GM18873 (cell line): ENCODE measurements at regions not wholly inside any gene's neighbourhood (a gene's known extent, or its start where the extent isn't known, plus 50 kb on each side); places are given as distances from the start of the nearest gene placed in this dataset.

ENCODE experiments used
- ATAC-seq: cut with Tn5 transposase; IDR thresholded peaks from one replicate; pipeline ENCODE4 v1.9.1; 2021; ENCODE audit warnings: mild to moderate bottlenecking, moderate library complexity, moderate number of reproducible peaks; ENCODE audit not compliant: unreplicated experiment, low FRiP score

GRCh38 chr9:80156756-80157472 is 585.1 kb downstream of the TLE4 start:
- ATAC-seq, result peak; percentile 66

GRCh38 chr9:80156262-80156661 is 584.5 kb downstream of the TLE4 start:
- ATAC-seq, result no peak

GRCh38 chr9:80147866-80148265 is 576.1 kb downstream of the TLE4 start:
- ATAC-seq, result no peak

GRCh38 chr9:80146466-80146865 is 574.7 kb downstream of the TLE4 start:
- ATAC-seq, result no peak

GRCh38 chr9:80144856-80145255 is 573.1 kb downstream of the TLE4 start:
- no peak for ATAC-seq

GRCh38 chr9:80144406-80144805 is 572.6 kb downstream of the TLE4 start:
- no peak for ATAC-seq

- peak; percentile 99 for ATAC-seq
Measured at GRCh38 chr9:80143899-80144298, 572.1 kb downstream of the TLE4 start.

- peak; percentile 99 for ATAC-seq
Measured at GRCh38 chr9:80134487-80134886, 562.7 kb downstream of the TLE4 start.

- no peak for ATAC-seq
Measured at GRCh38 chr9:80131627-80132026, 559.9 kb downstream of the TLE4 start.

- ATAC-seq, result no peak
Measured at GRCh38 chr9:80127920-80128319, 556.2 kb downstream of the TLE4 start.

GRCh38 chr9:80125731-80126264 is 554.0 kb downstream of the TLE4 start:
- ATAC-seq, result no peak

GRCh38 chr9:80117031-80117430 is 545.3 kb downstream of the TLE4 start:
- no peak for ATAC-seq

GRCh38 chr9:80114241-80114640 is 542.5 kb downstream of the TLE4 start:
- no peak for ATAC-seq

- no peak for ATAC-seq
Measured at GRCh38 chr9:80107931-80108660, 536.3 kb downstream of the TLE4 start.

- ATAC-seq, result no peak
Measured at GRCh38 chr9:80097476-80097875, 525.7 kb downstream of the TLE4 start.

GRCh38 chr9:80094176-80094771 is 522.5 kb downstream of the TLE4 start:
- ATAC-seq, result peak; percentile 89

GRCh38 chr9:80093695-80094094 is 521.9 kb downstream of the TLE4 start:
- no peak for ATAC-seq

GRCh38 chr9:80091526-80091925 is 519.8 kb downstream of the TLE4 start:
- ATAC-seq, result no peak

GRCh38 chr9:80090317-80090716 is 518.6 kb downstream of the TLE4 start:
- no peak for ATAC-seq

- no peak for ATAC-seq
Measured at GRCh38 chr9:80086822-80087345, 515.1 kb downstream of the TLE4 start.

GRCh38 chr9:80086386-80086785 is 514.6 kb downstream of the TLE4 start:
- no peak for ATAC-seq
